ENCODE measurements at regions not wholly inside any gene's neighbourhood (a gene's known extent, or its start where the extent isn't known, plus 50 kb on each side); places are given as distances from the start of the nearest gene placed in this dataset.
A peak's percentile ranks its signal among the peaks of the same experiment; 100 is the strongest.

- TF ChIP-seq, protein P1, sequence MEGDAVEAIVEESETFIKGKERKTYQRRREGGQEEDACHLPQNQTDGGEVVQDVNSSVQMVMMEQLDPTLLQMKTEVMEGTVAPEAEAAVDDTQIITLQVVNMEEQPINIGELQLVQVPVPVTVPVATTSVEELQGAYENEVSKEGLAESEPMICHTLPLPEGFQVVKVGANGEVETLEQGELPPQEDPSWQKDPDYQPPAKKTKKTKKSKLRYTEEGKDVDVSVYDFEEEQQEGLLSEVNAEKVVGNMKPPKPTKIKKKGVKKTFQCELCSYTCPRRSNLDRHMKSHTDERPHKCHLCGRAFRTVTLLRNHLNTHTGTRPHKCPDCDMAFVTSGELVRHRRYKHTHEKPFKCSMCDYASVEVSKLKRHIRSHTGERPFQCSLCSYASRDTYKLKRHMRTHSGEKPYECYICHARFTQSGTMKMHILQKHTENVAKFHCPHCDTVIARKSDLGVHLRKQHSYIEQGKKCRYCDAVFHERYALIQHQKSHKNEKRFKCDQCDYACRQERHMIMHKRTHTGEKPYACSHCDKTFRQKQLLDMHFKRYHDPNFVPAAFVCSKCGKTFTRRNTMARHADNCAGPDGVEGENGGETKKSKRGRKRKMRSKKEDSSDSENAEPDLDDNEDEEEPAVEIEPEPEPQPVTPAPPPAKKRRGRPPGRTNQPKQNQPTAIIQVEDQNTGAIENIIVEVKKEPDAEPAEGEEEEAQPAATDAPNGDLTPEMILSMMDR (IDR thresholded peaks at IDR 0.05; ENCODE audit: low read depth, low read length): no peak
- no peak overlapping the region for H3K4me3 ChIP-seq (ENCODE audit: low read depth, low read length)
- in situ Hi-C loops (cut with HindIII; ENCODE audit: low sequenced_read_pairs): no loop called here
- DNase-seq (ENCODE audit: low read depth, low spot score): peak; percentile 87
These were observed 80.0 kb downstream of the CAMK2N1 start for GRCh38 chr1:20405893-20406604.

GRCh38 chr1:20405051-20405754 lies 80.8 kb downstream of the CAMK2N1 start:
- TF ChIP-seq, protein P1 (IDR thresholded peaks at IDR 0.05; ENCODE audit: low read depth, low read length): no peak
- DNase-seq (ENCODE audit: low read depth, low spot score): no peak
- H3K4me3 ChIP-seq (ENCODE audit: low read depth, low read length): no peak overlapping the region
- in situ Hi-C loops (cut with HindIII; ENCODE audit: low sequenced_read_pairs): no loop called here
